DOHH2 (cell line): ENCODE measurements at regions not wholly inside any gene's neighbourhood (a gene's known extent, or its start where the extent isn't known, plus 50 kb on each side); places are given as distances from the start of the nearest gene placed in this dataset.

Experiments used
- H3F3A ChIP-seq: fragments of 200-600 bp; sonication (generic), shearing (Covaris generic); 2 replicates; pipeline ENCODE4 v1.6.0; 2016; ENCODE audit warnings: antibody characterized with exemption, mild to moderate bottlenecking; ENCODE audit not compliant: control insufficient read depth, insufficient read depth
- H3K27ac ChIP-seq: fragments of 200-600 bp; sonication (generic); 2 replicates; pipeline ENCODE4 v1.5.1; 2014; ENCODE audit warnings: low read depth, mild to moderate bottlenecking, low read length, moderate library complexity
- H3K27me3 ChIP-seq: fragments of 200-600 bp; sonication (generic); 2 replicates; pipeline ENCODE4 v1.6.1; 2014; ENCODE audit warnings: mild to moderate bottlenecking, low read length, mixed read lengths; ENCODE audit not compliant: control insufficient read depth
- H3K36me3 ChIP-seq: fragments of 200-600 bp; sonication (generic); 2 replicates; pipeline ENCODE4 v1.6.1; 2014; ENCODE audit warnings: mild to moderate bottlenecking, low read length, moderate library complexity, mixed read lengths; ENCODE audit not compliant: control insufficient read depth
- H3K4me1 ChIP-seq: fragments of 200-600 bp; sonication (generic); 2 replicates; pipeline ENCODE4 v1.6.1; 2014; ENCODE audit warnings: mild to moderate bottlenecking, low read length, mixed read lengths; ENCODE audit not compliant: control insufficient read depth
- H3K4me2 ChIP-seq: fragments of 200-600 bp; sonication (generic); 2 replicates; pipeline ENCODE4 v1.6.0; 2014; ENCODE audit warnings: mild to moderate bottlenecking, low read length, moderate library complexity
- H3K4me3 ChIP-seq: fragments of 200-600 bp; sonication (generic); 2 replicates; pipeline ENCODE4 v1.5.1; 2014; ENCODE audit warnings: mild to moderate bottlenecking, low read length, mixed read lengths
- H3K79me2 ChIP-seq: fragments of 200-600 bp; sonication (generic); 2 replicates; pipeline ENCODE4 v1.6.1; 2014; ENCODE audit warnings: mild to moderate bottlenecking, low read length, mixed read lengths; ENCODE audit not compliant: control insufficient read depth
- H3K9me2 ChIP-seq: fragments of 200-600 bp; sonication (generic); replicated peaks from 2 replicates; pipeline ENCODE4 v1.6.1; 2014; ENCODE audit warnings: mild to moderate bottlenecking, low read length, mixed read lengths; ENCODE audit not compliant: control insufficient read depth
- H3K9me3 ChIP-seq: fragments of 200-600 bp; sonication (generic); 2 replicates; pipeline ENCODE4 v1.6.1; 2014; ENCODE audit warnings: antibody characterized with exemption, low read length, mixed read lengths; ENCODE audit not compliant: control insufficient read depth, insufficient read depth
- H4K20me1 ChIP-seq: fragments of 200-600 bp; sonication (generic); 2 replicates; pipeline ENCODE4 v1.6.0; 2014; ENCODE audit warnings: low read depth, mild to moderate bottlenecking, antibody characterized with exemption, low read length, moderate library complexity; ENCODE audit not compliant: control insufficient read depth, insufficient read depth
- EZH2phosphoT487 ChIP-seq: fragments of 200-600 bp; sonication (generic); IDR thresholded peaks from 2 replicates; pipeline ENCODE4 v1.6.1; 2017; ENCODE audit warnings: borderline replicate concordance, mild to moderate bottlenecking, antibody characterized with exemption, low read length, moderate library complexity, mixed read lengths
- TF ChIP-seq, protein P1 (sequence below): fragments of 200-600 bp; sonication (generic); IDR thresholded peaks from one replicate; pipeline ENCODE4 v1.5.1; 2014; ENCODE audit warnings: antibody characterized with exemption, mild to moderate bottlenecking, low read depth, low read length; ENCODE audit not compliant: poor library complexity, severe bottlenecking

DNA sequence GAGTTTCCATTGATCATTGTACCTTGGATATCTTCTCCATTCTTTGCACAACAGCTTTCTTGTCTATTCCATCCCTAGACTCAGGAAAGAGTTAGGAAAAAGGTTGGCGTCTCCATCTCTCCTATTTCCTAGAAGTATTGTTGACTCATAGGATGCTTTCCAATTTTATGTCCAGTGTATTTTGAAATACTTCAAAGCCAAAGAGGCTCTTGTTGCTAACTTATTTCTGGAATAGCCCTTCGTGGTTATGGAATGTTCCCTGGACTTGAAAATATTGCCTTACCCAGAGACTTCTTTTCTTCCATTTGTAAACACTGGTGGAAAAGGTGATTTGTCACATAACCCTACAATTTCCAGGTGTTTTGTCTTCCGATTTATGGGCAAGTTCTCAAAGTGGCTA, 402.3 kb upstream of the ZNF608 start:
- no peak overlapping the region for H3K4me3 ChIP-seq
- no peaks in the 10 kb centered on the region for H4K20me1 ChIP-seq
- no peaks in the 10 kb centered on the region for H3K9me2 ChIP-seq
- TF ChIP-seq EZH2phosphoT487: no peak
- TF ChIP-seq, protein P1, sequence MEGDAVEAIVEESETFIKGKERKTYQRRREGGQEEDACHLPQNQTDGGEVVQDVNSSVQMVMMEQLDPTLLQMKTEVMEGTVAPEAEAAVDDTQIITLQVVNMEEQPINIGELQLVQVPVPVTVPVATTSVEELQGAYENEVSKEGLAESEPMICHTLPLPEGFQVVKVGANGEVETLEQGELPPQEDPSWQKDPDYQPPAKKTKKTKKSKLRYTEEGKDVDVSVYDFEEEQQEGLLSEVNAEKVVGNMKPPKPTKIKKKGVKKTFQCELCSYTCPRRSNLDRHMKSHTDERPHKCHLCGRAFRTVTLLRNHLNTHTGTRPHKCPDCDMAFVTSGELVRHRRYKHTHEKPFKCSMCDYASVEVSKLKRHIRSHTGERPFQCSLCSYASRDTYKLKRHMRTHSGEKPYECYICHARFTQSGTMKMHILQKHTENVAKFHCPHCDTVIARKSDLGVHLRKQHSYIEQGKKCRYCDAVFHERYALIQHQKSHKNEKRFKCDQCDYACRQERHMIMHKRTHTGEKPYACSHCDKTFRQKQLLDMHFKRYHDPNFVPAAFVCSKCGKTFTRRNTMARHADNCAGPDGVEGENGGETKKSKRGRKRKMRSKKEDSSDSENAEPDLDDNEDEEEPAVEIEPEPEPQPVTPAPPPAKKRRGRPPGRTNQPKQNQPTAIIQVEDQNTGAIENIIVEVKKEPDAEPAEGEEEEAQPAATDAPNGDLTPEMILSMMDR: no peak
- no peaks in the 10 kb centered on the region for H3F3A ChIP-seq
- no peaks in the 10 kb centered on the region for H3K27me3 ChIP-seq
- no peaks in the 10 kb centered on the region for H3K79me2 ChIP-seq
- H3K27ac ChIP-seq: no peak overlapping the region
- peaks cover 26% of the 10 kb centered on the region for H3K4me1 ChIP-seq
- no peaks in the 10 kb centered on the region for H3K36me3 ChIP-seq
- H3K9me3 ChIP-seq: no peaks in the 10 kb centered on the region
- no peak overlapping the region for H3K4me2 ChIP-seq

DNA sequence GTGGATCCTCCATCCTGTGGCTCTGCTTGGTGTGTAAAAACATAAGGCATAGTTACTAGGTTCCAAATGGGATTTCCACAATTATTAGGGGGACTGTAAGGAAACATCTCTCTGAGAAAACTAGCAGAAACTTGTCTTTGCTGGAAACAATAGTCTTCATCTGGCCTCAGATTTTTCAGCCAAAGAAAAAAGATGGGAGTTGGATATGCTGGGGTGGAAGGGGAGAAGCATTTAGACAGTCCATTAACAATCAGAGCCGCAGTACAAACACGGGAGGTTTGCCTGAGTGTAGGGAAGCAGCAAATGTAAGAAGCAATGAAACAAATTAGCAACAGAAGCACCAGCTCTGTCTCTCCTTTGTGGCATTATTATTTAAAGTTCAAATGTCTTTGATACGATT, 402.7 kb upstream of the ZNF608 start:
- no peaks in the 10 kb centered on the region for H3F3A ChIP-seq
- no peaks in the 10 kb centered on the region for H3K27me3 ChIP-seq

GRCh38 chr5:125149527-125149926, 403.1 kb upstream of the ZNF608 start:
- no peak for TF ChIP-seq EZH2phosphoT487
- TF ChIP-seq, protein P1: no peak
- peaks cover 24% of the 10 kb centered on the region for H3K4me1 ChIP-seq
- no peak overlapping the region for H3K4me3 ChIP-seq
- no peaks in the 10 kb centered on the region for H3K9me2 ChIP-seq
- no peaks in the 10 kb centered on the region for H3K79me2 ChIP-seq
- no peaks in the 10 kb centered on the region for H3K36me3 ChIP-seq
- H3K9me3 ChIP-seq: no peaks in the 10 kb centered on the region
- H3K27ac ChIP-seq: no peak overlapping the region
- H3K4me2 ChIP-seq: no peak overlapping the region
- no peaks in the 10 kb centered on the region for H3F3A ChIP-seq
- H4K20me1 ChIP-seq: no peaks in the 10 kb centered on the region
- no peaks in the 10 kb centered on the region for H3K27me3 ChIP-seq

More for the DNA sequence above, 402.7 kb upstream of the ZNF608 start:
- no peaks in the 10 kb centered on the region for H3K36me3 ChIP-seq
- H3K4me3 ChIP-seq: no peak overlapping the region
- H3K9me2 ChIP-seq: no peaks in the 10 kb centered on the region
- H3K9me3 ChIP-seq: no peaks in the 10 kb centered on the region
- H3K27ac ChIP-seq: no peak overlapping the region
- H3K79me2 ChIP-seq: no peaks in the 10 kb centered on the region
- TF ChIP-seq EZH2phosphoT487: no peak
- TF ChIP-seq, protein P1: no peak
- H3K4me2 ChIP-seq: no peak overlapping the region
- peaks cover 24% of the 10 kb centered on the region for H3K4me1 ChIP-seq
- H4K20me1 ChIP-seq: no peaks in the 10 kb centered on the region
